GM18505 (cell line): ENCODE measurements at regions not wholly inside any gene's neighbourhood (a gene's known extent, or its start where the extent isn't known, plus 50 kb on each side); places are given as distances from the start of the nearest gene placed in this dataset.

Source experiments
- ATAC-seq: cut with Tn5 transposase; IDR thresholded peaks from one replicate; pipeline ENCODE4 v1.9.1; 2021; ENCODE audit not compliant: unreplicated experiment
- POLR2A ChIP-seq: IDR thresholded peaks from 4 replicates; pipeline ENCODE4 v1.6.1; 2011; ENCODE audit warnings: borderline replicate concordance; ENCODE audit not compliant: insufficient read depth, insufficient read length; ENCODE audit errors: extremely low read depth

- no peak for ATAC-seq
- no peak for TF ChIP-seq POLR2A
Observed at GRCh38 chr1:21361506-21361905, 71.2 kb upstream of the ECE1 start.

DNA sequence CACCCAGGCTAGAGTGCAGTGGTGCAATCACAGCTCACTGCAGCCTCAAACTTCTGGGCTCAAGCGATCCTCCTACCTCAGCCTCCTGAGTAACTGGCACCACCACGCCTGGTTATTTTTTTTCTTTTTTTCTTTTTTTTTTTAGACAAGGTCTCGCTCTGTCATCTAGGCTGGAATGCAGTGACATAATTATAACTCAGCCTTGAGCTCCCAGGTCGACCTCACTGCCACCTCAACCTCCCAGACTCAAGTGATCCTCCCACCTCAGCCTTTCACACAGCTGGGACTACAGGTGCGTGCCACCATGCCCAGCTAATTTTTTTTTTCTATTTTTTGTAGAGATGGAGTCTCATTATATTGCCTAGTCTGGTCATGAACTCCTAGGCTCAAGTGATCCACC, 66.9 kb upstream of the ECE1 start:
- ATAC-seq, result no peak
- TF ChIP-seq POLR2A, result no peak

DNA sequence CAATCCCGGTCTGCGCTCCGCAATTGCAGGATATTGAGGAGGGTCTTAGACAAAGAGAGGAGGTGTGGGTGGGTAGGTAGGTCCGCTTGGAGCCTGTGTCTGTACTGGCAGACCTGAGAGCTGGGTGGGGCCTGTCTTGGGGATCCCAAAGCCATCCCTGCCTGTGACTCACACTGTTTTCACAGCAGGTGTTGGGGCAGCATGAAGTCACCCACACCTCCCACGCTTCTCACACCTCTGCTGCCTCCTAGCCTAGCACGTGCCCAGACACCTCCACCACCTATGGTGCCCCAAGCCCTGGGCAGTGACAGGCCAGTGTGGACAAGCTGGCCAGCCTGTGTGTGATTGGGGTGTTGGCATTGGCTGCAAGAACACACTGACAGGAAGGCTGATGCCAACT, 65.7 kb upstream of the ECE1 start:
- no peak for ATAC-seq

GRCh38 chr1:21352586-21352985, 62.3 kb upstream of the ECE1 start:
- ATAC-seq, result no peak

More for the DNA sequence above, 65.7 kb upstream of the ECE1 start:
- no peak for TF ChIP-seq POLR2A

GRCh38 chr1:21351901-21352300, 61.6 kb upstream of the ECE1 start:
- no peak for ATAC-seq

More at GRCh38 chr1:21352586-21352985, 62.3 kb upstream of the ECE1 start:
- TF ChIP-seq POLR2A, result no peak

GRCh38 chr1:21350202-21350885, 60.1 kb upstream of the ECE1 start:
- ATAC-seq, result no peak
- TF ChIP-seq POLR2A, result no peak

More at GRCh38 chr1:21351901-21352300, 61.6 kb upstream of the ECE1 start:
- no peak for TF ChIP-seq POLR2A

DNA sequence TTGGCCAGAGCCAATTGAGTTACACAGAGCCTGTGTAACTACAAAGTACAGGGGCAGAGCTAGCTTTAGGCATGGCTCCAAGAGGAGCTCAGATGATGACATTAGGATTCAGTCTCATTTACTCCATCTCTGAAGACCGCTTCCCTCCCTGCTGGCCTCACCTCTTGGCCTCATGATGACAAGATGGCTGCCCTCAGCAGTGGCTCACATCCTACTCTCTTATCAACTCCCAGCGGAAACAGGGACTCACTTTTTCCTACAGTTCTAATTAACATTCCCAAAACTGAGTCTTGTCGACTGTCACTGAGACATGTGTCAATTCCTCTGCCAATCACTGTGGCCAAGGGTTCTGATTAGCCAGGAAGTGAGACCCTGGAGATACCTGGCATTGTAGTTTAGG, 59.4 kb upstream of the ECE1 start:
- no peak for ATAC-seq
- TF ChIP-seq POLR2A, result no peak

DNA sequence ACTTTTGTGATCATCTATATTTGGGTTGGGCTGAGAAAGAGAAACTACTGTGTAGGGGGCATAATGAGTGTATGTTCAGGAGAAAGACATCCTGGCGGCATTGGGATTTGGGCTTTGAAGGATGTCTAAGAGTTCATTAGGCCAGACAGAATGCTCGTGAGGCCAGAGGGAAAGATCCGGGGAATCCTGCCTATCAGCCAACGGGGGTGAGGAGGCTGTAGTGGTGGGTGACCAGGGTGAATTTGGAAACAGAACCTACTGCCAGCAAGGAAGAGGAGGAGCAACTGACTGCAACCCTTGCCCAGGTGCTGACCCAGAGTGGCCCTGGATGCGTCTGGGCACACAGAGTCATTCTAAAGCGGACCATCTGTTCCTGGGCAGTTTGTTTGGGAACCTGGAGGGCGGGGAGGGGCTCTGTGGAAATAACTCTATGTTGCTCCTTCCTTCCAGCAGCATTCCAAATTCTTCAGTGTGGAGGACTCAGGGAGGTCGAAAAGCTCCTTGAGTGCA, 56.9 kb upstream of the ECE1 start:
- no peak for TF ChIP-seq POLR2A
- ATAC-seq, result no peak

GRCh38 chr1:21346365-21347071, 56.3 kb upstream of the ECE1 start:
- no peak for TF ChIP-seq POLR2A
- no peak for ATAC-seq

DNA sequence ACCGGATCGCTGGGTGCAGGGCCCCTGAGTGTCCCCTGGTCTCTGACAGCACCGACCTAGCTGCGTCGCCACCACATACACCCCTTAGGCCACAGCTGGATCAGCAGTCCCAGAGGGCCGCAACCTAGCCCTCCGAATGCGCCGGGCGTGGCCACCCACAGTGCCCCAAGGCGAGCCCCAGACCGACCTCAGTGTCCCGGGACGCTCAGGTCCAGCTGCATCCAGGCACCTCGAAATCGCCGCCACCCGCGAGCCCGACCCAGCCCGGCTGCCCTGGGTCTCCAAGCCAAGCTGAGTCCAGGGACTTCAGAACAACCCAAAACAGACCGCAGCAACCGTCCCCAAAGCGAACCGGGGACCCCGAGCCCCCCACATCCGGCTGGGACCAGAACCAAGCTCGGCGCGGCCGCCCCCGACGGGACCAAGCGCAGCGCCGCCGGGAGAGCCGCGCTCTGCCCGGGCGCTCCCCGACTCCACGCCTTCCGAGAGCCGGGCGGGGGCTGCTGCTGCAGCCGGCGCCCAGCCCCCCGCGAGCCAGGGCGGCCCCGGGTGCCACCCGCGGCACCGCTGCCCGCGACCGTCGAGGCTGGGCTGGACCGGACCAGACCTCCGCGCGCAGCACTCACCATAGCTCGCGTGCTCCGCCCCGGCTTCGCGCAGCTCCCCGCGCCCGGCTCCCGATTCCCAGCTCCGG, 54.6 kb upstream of the ECE1 start:
- ATAC-seq, result peak; percentile 31
- TF ChIP-seq POLR2A, result no peak

DNA sequence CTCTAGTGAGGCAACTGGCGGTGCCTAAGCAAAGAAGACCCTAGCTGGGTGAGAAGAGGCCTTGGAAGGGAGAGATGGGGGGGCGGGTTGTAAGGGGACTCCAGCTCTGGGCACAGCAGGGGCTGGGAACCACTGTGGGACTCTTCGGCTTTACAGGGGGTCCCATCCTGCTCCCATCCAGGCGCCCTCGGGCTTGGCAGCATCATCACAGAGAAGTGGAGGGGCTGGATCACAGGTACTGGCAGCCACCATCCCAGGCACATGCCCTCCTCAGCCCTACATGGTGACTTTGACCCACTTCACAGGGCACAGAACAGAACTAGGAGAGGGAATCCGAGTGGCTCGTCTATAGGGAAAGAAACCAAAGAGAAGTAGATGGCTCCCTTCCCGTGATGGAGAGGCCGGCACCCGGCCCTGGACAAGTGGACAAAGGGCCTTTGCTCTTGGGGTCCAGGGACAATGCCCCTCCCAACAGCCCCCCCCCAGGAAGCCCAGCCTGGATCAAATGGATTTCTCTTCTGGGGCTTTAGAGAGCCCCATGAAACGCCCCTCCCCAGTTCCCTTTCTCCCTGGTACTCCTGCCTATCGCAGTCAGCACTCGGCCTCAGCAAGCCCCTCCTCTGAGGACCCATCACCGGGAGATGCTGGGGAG, 54.0 kb upstream of the ECE1 start:
- ATAC-seq, result no peak
- TF ChIP-seq POLR2A, result no peak

DNA sequence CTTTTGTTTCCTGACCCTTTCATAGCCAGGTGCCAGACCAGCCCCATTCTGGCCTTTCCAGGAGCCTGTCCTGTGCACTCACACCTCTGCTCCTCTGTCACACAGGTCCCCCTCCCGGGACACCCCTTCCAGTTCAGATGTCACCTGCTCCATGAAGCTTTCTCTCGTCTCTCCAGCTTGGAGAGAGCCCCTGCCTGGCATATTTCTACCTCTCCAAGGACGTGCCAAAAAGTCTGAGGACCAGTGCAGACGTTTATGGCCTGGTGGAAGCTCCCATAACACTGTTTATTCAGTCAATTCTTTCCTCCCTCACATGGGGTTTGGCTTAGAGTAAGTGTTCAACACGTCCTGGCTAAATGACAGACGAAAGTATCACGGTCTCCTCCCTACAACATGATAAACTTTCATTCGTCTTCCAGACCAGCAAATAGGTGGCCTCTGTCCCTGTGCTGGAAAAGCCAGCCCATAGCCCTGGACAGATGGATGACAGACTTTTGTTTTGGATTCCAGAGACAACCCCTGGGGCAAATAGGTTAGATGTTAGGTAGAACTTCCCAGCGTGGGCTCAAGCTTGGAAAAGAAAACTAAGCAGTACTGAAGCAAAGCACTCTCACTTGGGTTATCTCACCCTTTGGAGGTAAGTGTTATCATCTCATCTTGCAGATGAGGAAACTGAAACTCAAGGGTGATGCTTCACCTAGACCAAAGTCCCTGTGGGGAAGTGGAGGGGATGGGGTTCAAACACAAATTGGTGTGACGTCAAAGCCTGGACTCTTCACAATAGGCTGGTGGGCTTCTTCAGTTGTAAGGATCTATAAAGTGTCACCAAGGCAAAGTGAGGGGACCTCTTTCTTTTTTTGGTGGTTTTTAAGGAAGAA, 52.9 kb upstream of the ECE1 start:
- peak; percentile 19 for TF ChIP-seq POLR2A
- ATAC-seq, result no peak
